K562 (cell line): ENCODE measurements at regions not wholly inside any gene's neighbourhood (a gene's known extent, or its start where the extent isn't known, plus 50 kb on each side); places are given as distances from the start of the nearest gene placed in this dataset.

Experiments used
- CTBP1 ChIP-seq: fragments of 450-650 bp; IDR thresholded peaks from 2 replicates; pipeline ENCODE4 v1.6.1; 2016; ENCODE audit warnings: borderline replicate concordance
- MEF2D ChIP-seq: conservative IDR thresholded peaks from 2 replicates; pipeline ENCODE4 v1.6.1; 2016; ENCODE audit warnings: low read depth, missing genetic modification characterization, missing compliant biosample characterization
- NFIX ChIP-seq: fragments of 250-450 bp; sonication (Bioruptor Pico); IDR thresholded peaks from 2 replicates; pipeline ENCODE4 v1.4.0; 2020; ENCODE audit warnings: low read depth, mild to moderate bottlenecking, moderate library complexity
- POLR2AphosphoS5 ChIP-seq: IDR thresholded peaks from 2 replicates; pipeline ENCODE4 v1.6.1; 2011; ENCODE audit warnings: mild to moderate bottlenecking, low read depth, low read length, moderate library complexity; ENCODE audit not compliant: control insufficient read depth, insufficient read depth
- RAD21 ChIP-seq, 2 experiments: fragments of 250-450 bp in 1 of 2; fragments of 450-650 bp in 1 of 2; sonication (Bioruptor Pico) in 1 of 2; formaldehyde crosslinking in 1 of 2; IDR thresholded peaks in 1 of 2; conservative IDR thresholded peaks in 1 of 2; 2 replicates each; pipeline versions ENCODE4 v1.4.0 to v1.8.0; 2020 to 2022; ENCODE audit warnings: mild to moderate bottlenecking in 2 of 2, moderate library complexity in 1 of 2
- TF ChIP-seq, protein P1 (sequence below): fragments of 250-450 bp; sonication (Bioruptor Pico); IDR thresholded peaks from 2 replicates; pipeline ENCODE4 v1.8.0; 2021; ENCODE audit warnings: borderline replicate concordance, mild to moderate bottlenecking, moderate library complexity; ENCODE audit not compliant: poor library complexity, severe bottlenecking
- TF ChIP-seq, protein P2 (sequence below): sonication (generic); formaldehyde crosslinking; IDR thresholded peaks from 2 replicates; pipeline ENCODE4 v1.8.0; 2023; ENCODE audit warnings: missing genetic modification reagents, mild to moderate bottlenecking, borderline replicate concordance

DNA sequence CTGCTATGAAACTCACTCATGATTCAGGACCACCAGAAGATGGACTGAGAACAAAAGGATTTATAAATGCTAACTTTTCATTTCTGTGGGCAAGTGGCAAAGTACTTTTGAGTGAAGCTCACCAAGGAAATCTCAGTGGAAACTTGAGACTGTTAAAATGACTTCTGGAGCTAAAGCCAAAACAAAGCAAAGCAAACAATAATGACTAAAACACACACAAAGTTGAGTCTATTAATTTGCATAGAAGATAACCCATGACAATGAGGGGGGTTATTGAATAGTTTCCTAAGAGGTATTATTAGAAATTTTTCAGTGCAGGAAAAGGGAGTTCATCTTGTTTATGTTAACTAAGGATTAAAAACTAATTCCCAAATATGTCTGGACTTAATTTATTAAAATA lies 612.8 kb upstream of the FAM174A start:
- TF ChIP-seq POLR2AphosphoS5: no peak
- TF ChIP-seq MEF2D (tag): no peak
- TF ChIP-seq RAD21 (CRISPR knock-in tag; conservative IDR thresholded peaks at IDR 0.05 in 1 of 2, IDR thresholded peaks at IDR 0.05 in 1 of 2): no peak
- TF ChIP-seq, protein P1, sequence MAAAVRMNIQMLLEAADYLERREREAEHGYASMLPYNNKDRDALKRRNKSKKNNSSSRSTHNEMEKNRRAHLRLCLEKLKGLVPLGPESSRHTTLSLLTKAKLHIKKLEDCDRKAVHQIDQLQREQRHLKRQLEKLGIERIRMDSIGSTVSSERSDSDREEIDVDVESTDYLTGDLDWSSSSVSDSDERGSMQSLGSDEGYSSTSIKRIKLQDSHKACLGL (CRISPR knock-in tag): no peak
- no peak for TF ChIP-seq CTBP1
- TF ChIP-seq NFIX (CRISPR knock-in tag): no peak
- TF ChIP-seq, protein P2, sequence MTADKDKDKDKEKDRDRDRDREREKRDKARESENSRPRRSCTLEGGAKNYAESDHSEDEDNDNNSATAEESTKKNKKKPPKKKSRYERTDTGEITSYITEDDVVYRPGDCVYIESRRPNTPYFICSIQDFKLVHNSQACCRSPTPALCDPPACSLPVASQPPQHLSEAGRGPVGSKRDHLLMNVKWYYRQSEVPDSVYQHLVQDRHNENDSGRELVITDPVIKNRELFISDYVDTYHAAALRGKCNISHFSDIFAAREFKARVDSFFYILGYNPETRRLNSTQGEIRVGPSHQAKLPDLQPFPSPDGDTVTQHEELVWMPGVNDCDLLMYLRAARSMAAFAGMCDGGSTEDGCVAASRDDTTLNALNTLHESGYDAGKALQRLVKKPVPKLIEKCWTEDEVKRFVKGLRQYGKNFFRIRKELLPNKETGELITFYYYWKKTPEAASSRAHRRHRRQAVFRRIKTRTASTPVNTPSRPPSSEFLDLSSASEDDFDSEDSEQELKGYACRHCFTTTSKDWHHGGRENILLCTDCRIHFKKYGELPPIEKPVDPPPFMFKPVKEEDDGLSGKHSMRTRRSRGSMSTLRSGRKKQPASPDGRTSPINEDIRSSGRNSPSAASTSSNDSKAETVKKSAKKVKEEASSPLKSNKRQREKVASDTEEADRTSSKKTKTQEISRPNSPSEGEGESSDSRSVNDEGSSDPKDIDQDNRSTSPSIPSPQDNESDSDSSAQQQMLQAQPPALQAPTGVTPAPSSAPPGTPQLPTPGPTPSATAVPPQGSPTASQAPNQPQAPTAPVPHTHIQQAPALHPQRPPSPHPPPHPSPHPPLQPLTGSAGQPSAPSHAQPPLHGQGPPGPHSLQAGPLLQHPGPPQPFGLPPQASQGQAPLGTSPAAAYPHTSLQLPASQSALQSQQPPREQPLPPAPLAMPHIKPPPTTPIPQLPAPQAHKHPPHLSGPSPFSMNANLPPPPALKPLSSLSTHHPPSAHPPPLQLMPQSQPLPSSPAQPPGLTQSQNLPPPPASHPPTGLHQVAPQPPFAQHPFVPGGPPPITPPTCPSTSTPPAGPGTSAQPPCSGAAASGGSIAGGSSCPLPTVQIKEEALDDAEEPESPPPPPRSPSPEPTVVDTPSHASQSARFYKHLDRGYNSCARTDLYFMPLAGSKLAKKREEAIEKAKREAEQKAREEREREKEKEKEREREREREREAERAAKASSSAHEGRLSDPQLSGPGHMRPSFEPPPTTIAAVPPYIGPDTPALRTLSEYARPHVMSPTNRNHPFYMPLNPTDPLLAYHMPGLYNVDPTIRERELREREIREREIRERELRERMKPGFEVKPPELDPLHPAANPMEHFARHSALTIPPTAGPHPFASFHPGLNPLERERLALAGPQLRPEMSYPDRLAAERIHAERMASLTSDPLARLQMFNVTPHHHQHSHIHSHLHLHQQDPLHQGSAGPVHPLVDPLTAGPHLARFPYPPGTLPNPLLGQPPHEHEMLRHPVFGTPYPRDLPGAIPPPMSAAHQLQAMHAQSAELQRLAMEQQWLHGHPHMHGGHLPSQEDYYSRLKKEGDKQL (CRISPR knock-in tag): no peak
